Keratinocyte (primary cell): ENCODE measurements at regions not wholly inside any gene's neighbourhood (a gene's known extent, or its start where the extent isn't known, plus 50 kb on each side); places are given as distances from the start of the nearest gene placed in this dataset.
"Not testable (repeated sequence)": the region's sequence is repeated elsewhere in the genome, so short reads cannot be mapped to it uniquely, and the experiment has no call there.

ENCODE experiments used
- DNase-seq: peaks from one replicate; pipeline ENCODE4 v3.0.0-alpha.2; 2011; ENCODE audit warnings: low read depth, missing footprints, low spot score
- FAIRE-seq: peaks from 2 replicates; lab custom pipeline; 2011; peaks lifted over from hg19 to GRCh38; lab: Jason Lieb, UNC
- H2AFZ ChIP-seq: 2 replicates; pipeline ENCODE4 v1.6.0; 2012; ENCODE audit warnings: low read length, control low read depth, inconsistent platforms; ENCODE audit not compliant: control insufficient read depth
- H3K27ac ChIP-seq: 2 replicates; pipeline ENCODE4 v1.5.1; 2011; ENCODE audit warnings: low read length; ENCODE audit not compliant: control insufficient read depth, insufficient read depth
- H3K27me3 ChIP-seq: 3 replicates; pipeline ENCODE4 v1.6.0; 2011; ENCODE audit warnings: low read length; ENCODE audit not compliant: control insufficient read depth, insufficient read depth; ENCODE audit errors: extremely low read depth
- H3K36me3 ChIP-seq, 2 experiments: 2 replicates in 1 of 2; 3 replicates in 1 of 2; pipeline ENCODE4 v1.5.1; 2011; ENCODE audit warnings: low read length in 2 of 2, mild to moderate bottlenecking in 1 of 2; ENCODE audit not compliant: control insufficient read depth in 2 of 2, insufficient read depth in 2 of 2; ENCODE audit errors: extremely low read depth in 1 of 2
- H3K4me1 ChIP-seq: 3 replicates; pipeline ENCODE4 v1.5.1; 2011; ENCODE audit warnings: low read length; ENCODE audit not compliant: control insufficient read depth, insufficient read depth; ENCODE audit errors: extremely low read depth
- H3K4me2 ChIP-seq: 3 replicates; pipeline ENCODE4 v1.6.0; 2011; ENCODE audit warnings: low read depth, low read length; ENCODE audit not compliant: control insufficient read depth, insufficient read depth; ENCODE audit errors: extremely low read depth
- H3K4me3 ChIP-seq, 3 experiments: fragments of 200-600 bp in 1 of 3; sonication (generic) in 1 of 3; 2 replicates in 2 of 3; 3 replicates in 1 of 3; pipeline ENCODE4 v1.5.1; 2011 to 2016; ENCODE audit warnings: low read length in 3 of 3, mild to moderate bottlenecking in 3 of 3, control low read depth in 2 of 3, inconsistent platforms in 1 of 3, low read depth in 1 of 3, mixed read lengths in 1 of 3, mixed run types in 1 of 3, moderate library complexity in 1 of 3; ENCODE audit not compliant: control insufficient read depth in 2 of 3, insufficient read depth in 2 of 3; ENCODE audit errors: extremely low read depth in 1 of 3
- H3K79me2 ChIP-seq: 2 replicates; pipeline ENCODE4 v1.6.0; 2012; ENCODE audit warnings: low read length; ENCODE audit not compliant: control insufficient read depth, insufficient read depth
- H3K9ac ChIP-seq: 3 replicates; pipeline ENCODE4 v1.6.0; 2011; ENCODE audit warnings: low read length; ENCODE audit not compliant: control insufficient read depth, insufficient read depth; ENCODE audit errors: extremely low read depth
- H3K9me1 ChIP-seq: 3 replicates; pipeline ENCODE4 v1.6.0; 2011; ENCODE audit warnings: low read length; ENCODE audit not compliant: control insufficient read depth, insufficient read depth; ENCODE audit errors: extremely low read depth
- H3K9me3 ChIP-seq: 2 replicates; pipeline ENCODE4 v1.5.1; 2012; ENCODE audit warnings: low read depth, low read length; ENCODE audit not compliant: control insufficient read depth
- H4K20me1 ChIP-seq: 3 replicates; pipeline ENCODE4 v1.6.0; 2011; ENCODE audit warnings: low read length; ENCODE audit not compliant: control insufficient read depth, insufficient read depth; ENCODE audit errors: extremely low read depth
- CTCF ChIP-seq, 3 experiments: IDR thresholded peaks in 1 of 3; conservative IDR thresholded peaks in 1 of 3; optimal IDR thresholded peaks in 1 of 3; 2 replicates in 2 of 3; 3 replicates in 1 of 3; pipeline versions ENCODE3 to v1.5.1; 2011; ENCODE audit warnings: low read length in 3 of 3, mild to moderate bottlenecking in 3 of 3, moderate library complexity in 2 of 3, control low read depth in 1 of 3, inconsistent platforms in 1 of 3; ENCODE audit not compliant: insufficient read depth in 2 of 3; ENCODE audit errors: extremely low read depth in 1 of 3
- EZH2 ChIP-seq: IDR thresholded peaks from one replicate; pipeline ENCODE4 v1.6.1; 2012; ENCODE audit warnings: inconsistent platforms, mild to moderate bottlenecking, low read length, moderate library complexity
- dilution Hi-C: fragments of 300-500 bp; cut with MboI; formaldehyde crosslinking; loops from one replicate; pipeline ENCODE4 v1.7.0; 2020; ENCODE audit warnings: low sequenced_read_pairs; ENCODE audit not compliant: extremely low pct_ligation_motif_present

- H3K4me3 ChIP-seq, result no peak overlapping the region
- H3K9me1 ChIP-seq, result no peaks in the 10 kb centered on the region
Observed at GRCh38 chr18:55953326-55953725, 365.3 kb upstream of the TCF4 start.

GRCh38 chr18:55951738-55952137 is 363.7 kb upstream of the TCF4 start:
- H3K4me2 ChIP-seq, H4K20me1 ChIP-seq, H2AFZ ChIP-seq, dilution Hi-C loops, H3K27me3 ChIP-seq, H3K79me2 ChIP-seq, DNase-seq, H3K27ac ChIP-seq, H3K9me1 ChIP-seq, H3K9me3 ChIP-seq, H3K36me3 ChIP-seq, FAIRE-seq, H3K4me3 ChIP-seq, H3K9ac ChIP-seq, H3K4me1 ChIP-seq: not testable (repeated sequence)

More at GRCh38 chr18:55953326-55953725, 365.3 kb upstream of the TCF4 start:
- dilution Hi-C loops, result no loop called here
- TF ChIP-seq CTCF (optimal IDR thresholded peaks at IDR 0.05 in 1 of 3, IDR thresholded peaks at IDR 0.05 in 1 of 3, conservative IDR thresholded peaks at IDR 0.05 in 1 of 3; ENCODE audit: extremely low read depth in 1 of 3, insufficient read depth in 2 of 3, low read length in 3 of 3) (no peak), EZH2 (no peak)
- Histone ChIP-seq H4K20me1 (no peaks in the 10 kb centered on the region), H2AFZ (no peak overlapping the region), H3K27me3 (no peaks in the 10 kb centered on the region), H3K36me3 (no peaks in the 10 kb centered on the region), H3K4me2 (no peak overlapping the region), H3K9ac (no peak overlapping the region), H3K79me2 (no peaks in the 10 kb centered on the region), H3K9me3 (no peaks in the 10 kb centered on the region), H3K27ac (no peak overlapping the region), H3K4me1 (no peaks in the 10 kb centered on the region)
- DNase-seq (no peak), FAIRE-seq (no peak)

- no peaks in the 10 kb centered on the region for H3K9me3 ChIP-seq
- no peak overlapping the region for H3K4me2 ChIP-seq
- no peaks in the 10 kb centered on the region for H3K4me1 ChIP-seq
- no peaks in the 10 kb centered on the region for H3K79me2 ChIP-seq
- no peaks in the 10 kb centered on the region for H3K27me3 ChIP-seq
- no peak overlapping the region for H3K27ac ChIP-seq
- H2AFZ ChIP-seq, result no peak overlapping the region
- H4K20me1 ChIP-seq, result no peaks in the 10 kb centered on the region
- H3K9me1 ChIP-seq, result no peaks in the 10 kb centered on the region
- DNase-seq, result no peak
- H3K4me3 ChIP-seq, result no peak overlapping the region
- H3K9ac ChIP-seq, result no peak overlapping the region
- no peaks in the 10 kb centered on the region for H3K36me3 ChIP-seq
- FAIRE-seq, result no peak
- TF ChIP-seq EZH2, result no peak
- TF ChIP-seq CTCF (optimal IDR thresholded peaks at IDR 0.05 in 1 of 3, IDR thresholded peaks at IDR 0.05 in 1 of 3, conservative IDR thresholded peaks at IDR 0.05 in 1 of 3; ENCODE audit: extremely low read depth in 1 of 3, insufficient read depth in 2 of 3, low read length in 3 of 3), result no peak
- dilution Hi-C loops, result no loop called here
Observed at GRCh38 chr18:55950379-55951166, 362.6 kb upstream of the TCF4 start.
